ENCODE measurements at regions not wholly inside any gene's neighbourhood (a gene's known extent, or its start where the extent isn't known, plus 50 kb on each side); places are given as distances from the start of the nearest gene placed in this dataset.
A peak's percentile ranks its signal among the peaks of the same experiment; 100 is the strongest.

- peak; percentile 8 for TF ChIP-seq CTCF (IDR thresholded peaks at IDR 0.05; ENCODE audit: insufficient read depth, missing control alignments)
- DNase-seq (ENCODE audit: insufficient read length, low spot score), result no peak
- no peak for FAIRE-seq
These were observed 582.1 kb upstream of the SETBP1 start for GRCh38 chr18:44098551-44099098.

- no peak for FAIRE-seq
- DNase-seq (ENCODE audit: insufficient read length, low spot score), result no peak
- no peak for TF ChIP-seq CTCF (IDR thresholded peaks at IDR 0.05; ENCODE audit: insufficient read depth, missing control alignments)
These were observed 573.5 kb upstream of the SETBP1 start for GRCh38 chr18:44107187-44107586.

- TF ChIP-seq CTCF (IDR thresholded peaks at IDR 0.05; ENCODE audit: insufficient read depth, missing control alignments), result no peak
- FAIRE-seq, result no peak
These were observed 569.4 kb upstream of the SETBP1 start for GRCh38 chr18:44111337-44111736.

DNA sequence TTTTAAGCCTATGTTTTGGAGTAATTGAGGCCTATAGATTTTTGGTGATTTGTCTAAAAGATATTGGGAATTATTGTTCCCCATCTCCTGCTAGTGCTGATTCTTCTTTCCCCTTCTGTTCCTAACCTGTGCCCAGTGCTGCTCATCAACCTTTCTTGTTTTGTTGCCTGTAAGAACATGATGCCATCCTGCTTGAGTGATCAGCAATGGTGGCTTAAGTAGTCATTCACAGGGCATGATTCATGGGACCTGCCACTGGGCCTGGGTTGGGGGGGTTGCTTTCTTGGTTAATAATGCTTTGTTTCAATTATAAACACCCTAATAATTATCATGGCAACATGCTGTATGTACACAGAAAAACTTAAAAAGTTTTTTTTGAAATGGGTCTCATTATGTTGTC is 562.9 kb upstream of the SETBP1 start:
- DNase-seq (ENCODE audit: insufficient read length, low spot score), result no peak
- TF ChIP-seq CTCF (IDR thresholded peaks at IDR 0.05; ENCODE audit: insufficient read depth, missing control alignments), result no peak
- no peak for FAIRE-seq

More at GRCh38 chr18:44111337-44111736, 569.4 kb upstream of the SETBP1 start:
- no peak for DNase-seq (ENCODE audit: insufficient read length, low spot score)

DNA sequence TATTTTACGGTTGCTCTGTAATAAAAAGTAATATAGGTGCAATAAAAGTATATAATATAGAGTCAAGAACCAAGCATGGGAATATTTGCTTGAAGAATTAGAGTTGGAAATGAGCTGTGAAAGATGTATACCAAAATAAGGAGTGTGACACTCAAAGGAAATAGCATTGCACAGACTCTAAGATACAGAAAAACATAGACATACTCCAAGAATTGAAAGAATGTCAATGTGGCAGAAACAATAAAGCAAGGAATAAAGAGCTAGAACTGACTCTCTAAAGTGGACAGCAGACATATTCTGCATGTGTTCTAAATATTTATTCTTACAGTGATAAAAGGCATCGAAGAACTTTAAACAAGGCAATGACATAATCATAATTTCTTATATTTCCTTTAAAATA is 561.1 kb upstream of the SETBP1 start:
- no peak for FAIRE-seq
- no peak for TF ChIP-seq CTCF (IDR thresholded peaks at IDR 0.05; ENCODE audit: insufficient read depth, missing control alignments)

GRCh38 chr18:44123743-44124142 is 556.9 kb upstream of the SETBP1 start:
- FAIRE-seq, result no peak
- no peak for DNase-seq (ENCODE audit: insufficient read length, low spot score)
- no peak for TF ChIP-seq CTCF (IDR thresholded peaks at IDR 0.05; ENCODE audit: insufficient read depth, missing control alignments)

More for the DNA sequence above, 561.1 kb upstream of the SETBP1 start:
- no peak for DNase-seq (ENCODE audit: insufficient read length, low spot score)

DNA sequence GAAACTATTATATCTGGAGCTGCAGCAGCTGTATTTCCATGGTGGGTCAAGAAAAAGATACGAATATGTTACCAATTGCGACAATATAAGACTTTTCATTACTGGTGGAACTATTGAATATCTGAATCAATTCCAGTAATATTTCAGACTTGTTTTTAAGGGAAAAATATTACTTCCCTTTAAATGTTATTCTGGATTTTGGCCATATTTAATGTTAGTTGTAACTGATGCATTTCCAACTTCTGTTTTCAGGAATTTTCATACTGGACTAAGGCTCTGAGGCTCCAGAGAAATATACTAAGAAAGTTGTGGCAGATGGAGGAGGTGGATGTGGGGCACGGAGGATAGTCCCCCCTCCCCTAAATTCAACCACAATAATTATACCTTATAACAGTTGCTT is 555.2 kb upstream of the SETBP1 start:
- DNase-seq (ENCODE audit: insufficient read length, low spot score), result no peak
- no peak for FAIRE-seq
- no peak for TF ChIP-seq CTCF (IDR thresholded peaks at IDR 0.05; ENCODE audit: insufficient read depth, missing control alignments)

Measured in D721Med (cell line).